Activated CD8-positive, alpha-beta T cell treated with anti-CD3 and anti-CD28 coated beads, Interleukin-2, amount 10 ng/mL, durations not matched to agents 7 days and 5 days (primary cell): ENCODE measurements at regions not wholly inside any gene's neighbourhood (a gene's known extent, or its start where the extent isn't known, plus 50 kb on each side); places are given as distances from the start of the nearest gene placed in this dataset.

ENCODE experiments used
- ATAC-seq: fragments of 150-1000 bp; cut with Tn5 transposase; one replicate; pipeline ENCODE4 v1.10.0; 2021; ENCODE audit warnings: moderate library complexity
- CTCF ChIA-PET: fragments of 350-600 bp; sonication (Branson Sonifier 250); formaldehyde crosslinking; loops from one replicate; lab custom pipeline; 2021; ENCODE audit warnings: antibody characterized with exemption; lab: Charles Lee
- POLR2A ChIA-PET: fragments of 350-600 bp; sonication (Branson Sonifier 250); formaldehyde crosslinking; loops from one replicate; lab custom pipeline; 2021; ENCODE audit warnings: antibody characterized with exemption; lab: Charles Lee
- DNase-seq: peaks from one replicate; pipeline ENCODE4 v3.0.0-alpha.2; 2020
- H3K27ac Mint-ChIP-seq: one replicate; pipeline ENCODE4 v1.8.0; 2021; ENCODE audit warnings: mild to moderate bottlenecking, mixed read lengths
- H3K27me3 Mint-ChIP-seq: one replicate; pipeline ENCODE4 v1.8.0; 2021; ENCODE audit warnings: low read depth, mixed read lengths
- H3K36me3 Mint-ChIP-seq: one replicate; pipeline ENCODE4 v1.8.0; 2021; ENCODE audit warnings: low read depth, mixed read lengths
- H3K4me1 Mint-ChIP-seq: one replicate; pipeline ENCODE4 v1.8.0; 2021; ENCODE audit warnings: low read depth, mixed read lengths
- H3K4me3 Mint-ChIP-seq: one replicate; pipeline ENCODE4 v1.8.0; 2021; ENCODE audit warnings: mild to moderate bottlenecking, mixed read lengths
- H3K9me3 Mint-ChIP-seq: one replicate; pipeline ENCODE4 v1.8.0; 2022; ENCODE audit warnings: mixed read lengths; ENCODE audit not compliant: insufficient read depth

GRCh38 chr12:125300249-125300648, 235.0 kb downstream of the AACS start:
- Mint-ChIP-seq H3K27me3 (no peaks in the 10 kb centered on the region), H3K27ac (no peak overlapping the region), H3K4me3 (no peak overlapping the region), H3K4me1 (no peaks in the 10 kb centered on the region), H3K36me3 (no peaks in the 10 kb centered on the region), H3K9me3 (no peaks in the 10 kb centered on the region)
- POLR2A ChIA-PET, result no interaction called here
- no peak for ATAC-seq
- DNase-seq, result no peak
- CTCF ChIA-PET, result no interaction called here

DNA sequence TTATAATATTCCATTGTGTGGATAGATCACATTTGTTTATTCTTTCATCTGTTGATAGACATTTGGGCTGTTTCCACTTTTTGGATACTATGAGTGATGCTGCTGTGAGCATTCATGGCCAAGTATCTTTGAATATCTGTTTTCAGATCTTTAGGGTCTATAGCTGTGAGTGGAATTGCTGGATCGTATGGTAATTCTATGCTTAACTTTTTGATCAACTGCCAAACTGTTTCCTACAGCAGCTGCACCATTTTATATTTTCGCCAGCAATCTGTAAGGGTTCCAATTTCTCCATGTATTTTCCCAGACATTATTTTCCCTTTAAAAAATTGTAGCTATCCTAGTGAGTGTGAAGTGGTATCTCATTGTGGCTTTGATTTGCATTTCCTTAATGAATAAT, 238.1 kb downstream of the AACS start:
- ChIA-PET CTCF (no interaction called here), POLR2A (no interaction called here)
- H3K27ac Mint-ChIP-seq, result no peak overlapping the region
- DNase-seq (no peak), ATAC-seq (no peak)
- no peaks in the 10 kb centered on the region for H3K4me1 Mint-ChIP-seq
- no peaks in the 10 kb centered on the region for H3K36me3 Mint-ChIP-seq
- no peaks in the 10 kb centered on the region for H3K27me3 Mint-ChIP-seq
- H3K9me3 Mint-ChIP-seq, result no peaks in the 10 kb centered on the region
- no peak overlapping the region for H3K4me3 Mint-ChIP-seq

- no peak for DNase-seq
- Mint-ChIP-seq H3K4me3 (no peak overlapping the region), H3K36me3 (no peaks in the 10 kb centered on the region), H3K27ac (no peak overlapping the region), H3K9me3 (no peaks in the 10 kb centered on the region), H3K27me3 (no peaks in the 10 kb centered on the region), H3K4me1 (no peaks in the 10 kb centered on the region)
- ChIA-PET POLR2A (no interaction called here), CTCF (no interaction called here)
- no peak for ATAC-seq
Observed at GRCh38 chr12:125304029-125304428, 238.8 kb downstream of the AACS start.

DNA sequence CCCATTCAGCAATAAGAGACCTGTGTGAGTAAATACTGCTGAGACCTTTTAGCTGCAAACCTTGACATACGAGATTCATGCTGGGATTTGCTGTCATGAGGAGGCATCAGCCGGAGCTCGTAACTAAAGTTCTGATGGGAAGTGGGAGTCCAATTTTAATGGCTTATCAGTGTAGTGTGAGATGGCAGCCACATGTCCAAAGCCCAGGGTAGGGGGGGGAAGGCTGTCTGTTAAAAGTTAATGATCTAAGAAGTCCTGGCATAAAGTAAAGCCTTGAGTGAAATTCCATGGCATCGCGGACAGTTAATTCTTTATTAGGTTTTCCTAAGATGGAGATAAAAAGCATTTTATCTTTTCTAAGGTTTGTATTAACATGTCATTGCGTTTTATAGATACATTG, 240.0 kb downstream of the AACS start:
- no peak overlapping the region for H3K27ac Mint-ChIP-seq
- no peaks in the 10 kb centered on the region for H3K36me3 Mint-ChIP-seq
- ChIA-PET CTCF (no interaction called here), POLR2A (no interaction called here)
- ATAC-seq (no peak), DNase-seq (no peak)
- no peaks in the 10 kb centered on the region for H3K4me1 Mint-ChIP-seq
- H3K9me3 Mint-ChIP-seq, result no peaks in the 10 kb centered on the region
- no peak overlapping the region for H3K4me3 Mint-ChIP-seq
- no peaks in the 10 kb centered on the region for H3K27me3 Mint-ChIP-seq

- POLR2A ChIA-PET, result no interaction called here
- Mint-ChIP-seq H3K27ac (no peak overlapping the region), H3K36me3 (no peaks in the 10 kb centered on the region), H3K4me3 (no peak overlapping the region), H3K4me1 (no peaks in the 10 kb centered on the region), H3K9me3 (no peaks in the 10 kb centered on the region), H3K27me3 (no peaks in the 10 kb centered on the region)
- DNase-seq (no peak), ATAC-seq (no peak)
- CTCF ChIA-PET, result no interaction called here
Observed at GRCh38 chr12:125310461-125310860, 245.2 kb downstream of the AACS start.

- H3K27me3 Mint-ChIP-seq, result no peaks in the 10 kb centered on the region
- ChIA-PET CTCF (no interaction called here), POLR2A (no interaction called here)
- H3K9me3 Mint-ChIP-seq, result no peaks in the 10 kb centered on the region
- H3K4me1 Mint-ChIP-seq, result no peaks in the 10 kb centered on the region
- no peak for DNase-seq
- no peak overlapping the region for H3K27ac Mint-ChIP-seq
- no peak overlapping the region for H3K4me3 Mint-ChIP-seq
- ATAC-seq, result no peak
- no peaks in the 10 kb centered on the region for H3K36me3 Mint-ChIP-seq
Observed at GRCh38 chr12:125311050-125311449, 245.8 kb downstream of the AACS start.

DNA sequence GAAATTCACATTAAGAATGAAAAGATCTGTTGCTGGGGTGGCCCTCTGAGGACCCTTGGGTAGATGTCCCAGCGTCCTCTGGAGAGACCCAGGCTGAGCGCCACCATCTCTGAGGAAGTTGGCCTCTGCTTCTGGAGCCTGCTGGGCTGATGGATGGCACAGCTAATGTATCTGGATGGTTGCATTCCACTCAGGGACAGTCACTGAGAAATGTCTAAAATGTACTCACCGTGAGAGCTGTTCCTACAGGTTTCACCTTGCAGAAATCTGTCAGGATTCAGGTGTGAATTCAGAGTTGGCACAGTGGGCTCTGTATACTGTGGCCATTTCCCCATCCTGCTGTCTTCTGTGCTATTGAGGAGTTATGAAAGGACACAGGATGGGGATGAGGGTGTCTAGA, 247.2 kb downstream of the AACS start:
- DNase-seq (no peak), ATAC-seq (no peak)
- H3K27me3 Mint-ChIP-seq, result no peaks in the 10 kb centered on the region
- H3K4me1 Mint-ChIP-seq, result no peaks in the 10 kb centered on the region
- no peaks in the 10 kb centered on the region for H3K36me3 Mint-ChIP-seq
- H3K4me3 Mint-ChIP-seq, result no peak overlapping the region
- ChIA-PET POLR2A (no interaction called here), CTCF (no interaction called here)
- H3K27ac Mint-ChIP-seq, result no peak overlapping the region
- no peaks in the 10 kb centered on the region for H3K9me3 Mint-ChIP-seq

GRCh38 chr12:125314051-125314755, 249.0 kb downstream of the AACS start:
- H3K27ac Mint-ChIP-seq, result no peak overlapping the region

GRCh38 chr12:125315771-125316170, 250.5 kb downstream of the AACS start:
- POLR2A ChIA-PET, result no interaction called here
- no peak overlapping the region for H3K27ac Mint-ChIP-seq
- H3K4me3 Mint-ChIP-seq, result no peak overlapping the region
- DNase-seq, result no peak
- CTCF ChIA-PET, result no interaction called here
- no peak for ATAC-seq
- no peaks in the 10 kb centered on the region for H3K4me1 Mint-ChIP-seq
- H3K36me3 Mint-ChIP-seq, result no peaks in the 10 kb centered on the region
- no peaks in the 10 kb centered on the region for H3K9me3 Mint-ChIP-seq
- H3K27me3 Mint-ChIP-seq, result no peaks in the 10 kb centered on the region

More at GRCh38 chr12:125314051-125314755, 249.0 kb downstream of the AACS start:
- Mint-ChIP-seq H3K36me3 (no peaks in the 10 kb centered on the region), H3K4me3 (no peak overlapping the region), H3K27me3 (no peaks in the 10 kb centered on the region), H3K9me3 (no peaks in the 10 kb centered on the region), H3K4me1 (no peaks in the 10 kb centered on the region)
- CTCF ChIA-PET, result no interaction called here
- POLR2A ChIA-PET, result no interaction called here
- DNase-seq (no peak), ATAC-seq (no peak)

DNA sequence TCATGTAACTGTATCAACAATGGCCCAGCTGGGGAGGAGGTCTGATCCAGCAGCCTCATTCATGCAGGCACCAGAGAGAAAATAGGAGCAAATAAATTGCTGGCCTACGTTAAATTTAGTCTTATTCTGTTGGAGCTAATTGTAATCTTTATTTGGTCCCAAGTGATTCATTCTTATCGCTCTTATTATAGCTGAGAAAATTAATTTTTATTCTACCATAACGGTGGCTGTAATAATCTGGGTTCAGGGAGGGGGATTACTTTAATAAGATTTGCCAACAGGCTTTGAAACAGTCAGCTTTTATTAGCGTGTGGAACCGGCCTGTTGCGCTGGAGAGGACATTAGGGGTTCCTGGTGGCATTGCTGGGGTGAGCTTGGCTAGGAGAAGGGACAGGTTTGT, 254.9 kb downstream of the AACS start:
- Mint-ChIP-seq H3K9me3 (no peaks in the 10 kb centered on the region), H3K27ac (no peak overlapping the region), H3K36me3 (no peaks in the 10 kb centered on the region), H3K4me3 (no peak overlapping the region), H3K4me1 (no peaks in the 10 kb centered on the region), H3K27me3 (no peaks in the 10 kb centered on the region)
- ATAC-seq (no peak), DNase-seq (no peak)
- POLR2A ChIA-PET, result no interaction called here
- CTCF ChIA-PET, result no interaction called here

- no peak overlapping the region for H3K4me3 Mint-ChIP-seq
Observed at GRCh38 chr12:125324861-125325490, 259.7 kb downstream of the AACS start.

GRCh38 chr12:125329239-125330102, 264.2 kb downstream of the AACS start:
- H3K9me3 Mint-ChIP-seq, result no peaks in the 10 kb centered on the region
- DNase-seq, result no peak
- no peak overlapping the region for H3K4me3 Mint-ChIP-seq
- ChIA-PET POLR2A (no interaction called here), CTCF (no interaction called here)
- no peak for ATAC-seq
- no peaks in the 10 kb centered on the region for H3K4me1 Mint-ChIP-seq
- H3K36me3 Mint-ChIP-seq, result no peaks in the 10 kb centered on the region
- peaks cover 8% of the 10 kb centered on the region for H3K27me3 Mint-ChIP-seq
- no peak overlapping the region for H3K27ac Mint-ChIP-seq

More at GRCh38 chr12:125324861-125325490, 259.7 kb downstream of the AACS start:
- peaks cover 4% of the 10 kb centered on the region for H3K27me3 Mint-ChIP-seq
- no peak overlapping the region for H3K27ac Mint-ChIP-seq
- no peaks in the 10 kb centered on the region for H3K4me1 Mint-ChIP-seq
- no peaks in the 10 kb centered on the region for H3K36me3 Mint-ChIP-seq
- H3K9me3 Mint-ChIP-seq, result no peaks in the 10 kb centered on the region
- DNase-seq (no peak), ATAC-seq (no peak)
- ChIA-PET CTCF (no interaction called here), POLR2A (no interaction called here)
